HCT116 (cell line): ENCODE measurements at regions not wholly inside any gene's neighbourhood (a gene's known extent, or its start where the extent isn't known, plus 50 kb on each side); places are given as distances from the start of the nearest gene placed in this dataset.

Experiments
- ATAC-seq: fragments of 200-7000 bp; cut with Tn5 transposase; 2 replicates; pipeline ENCODE4 v1.9.1; 2020; ENCODE audit warnings: mild to moderate bottlenecking, moderate library complexity
- BruUV-seq: library from RNA; stranded (reverse); fragments of 400-500 nt; replicated peaks from 2 replicates; lab custom pipeline; 2021; lab: Mats Ljungman, UMichigan
- CTCF ChIA-PET: fragments of 300-600 bp; sonication (Branson Sonifier 250); formaldehyde crosslinking; loops from one replicate; lab custom pipeline; 2021; ENCODE audit warnings: antibody characterized with exemption; lab: Charles Lee
- POLR2A ChIA-PET: fragments of 300-600, 350-600 bp; sonication (Branson Sonifier 250); formaldehyde crosslinking; loops from one replicate; lab custom pipeline; 2021; ENCODE audit warnings: antibody characterized with exemption; lab: Charles Lee
- RAD21 ChIA-PET, 2 experiments: fragments of 300-600 bp; sonication (Branson Sonifier 250); formaldehyde crosslinking; loops; one replicate each; lab custom pipeline; 2023; ENCODE audit warnings: low total read pairs in 2 of 2; ENCODE audit not compliant: uncharacterized antibody in 2 of 2, unreplicated experiment in 2 of 2, low non-redundant PET in 1 of 2; lab: Charles Lee
- DNase-seq: peaks from one replicate; pipeline ENCODE4 v3.0.0-alpha.2; 2010; ENCODE audit warnings: low read depth, low spot score
- H2AFZ ChIP-seq: fragments of 200-600 bp; shearing (Covaris generic), sonication (generic); 2 replicates; pipeline ENCODE4 v1.6.1; 2017; ENCODE audit warnings: low read depth, mixed run types, mixed read lengths, antibody characterized with exemption, low read length; ENCODE audit not compliant: poor library complexity, severe bottlenecking
- H3K27ac ChIP-seq: 2 replicates; pipeline ENCODE4 v1.5.1; 2012; ENCODE audit warnings: low read depth, low read length
- H3K27me3 ChIP-seq: fragments of 200-600 bp; sonication (generic); 2 replicates; pipeline ENCODE4 v1.6.1; 2016; ENCODE audit warnings: mixed run types, low read length, mixed read lengths; ENCODE audit not compliant: insufficient read depth
- H3K36me3 ChIP-seq, 2 experiments: fragments of 200-500 bp in 1 of 2; fragments of 200-600 bp in 1 of 2; sonication (Bioruptor generic) in 1 of 2; sonication (generic) in 1 of 2; 2 replicates each; pipeline versions ENCODE4 v1.5.1 to v1.6.1; 2014 to 2016; ENCODE audit warnings: low read length in 2 of 2, inconsistent platforms in 1 of 2, mixed read lengths in 1 of 2, mixed run types in 1 of 2; ENCODE audit not compliant: insufficient read depth in 2 of 2, control insufficient read depth in 1 of 2
- H3K4me1 ChIP-seq, 2 experiments: fragments of 200-600 bp in 1 of 2; sonication (generic) in 1 of 2; 2 replicates each; pipeline versions ENCODE4 v1.5.1 to v1.6.1; 2012 to 2017; ENCODE audit warnings: low read length in 2 of 2, inconsistent platforms in 1 of 2, mild to moderate bottlenecking in 1 of 2, mixed read lengths in 1 of 2, mixed run types in 1 of 2, moderate library complexity in 1 of 2; ENCODE audit not compliant: insufficient read depth in 2 of 2, control insufficient read depth in 1 of 2
- H3K4me2 ChIP-seq: fragments of 200-600 bp; sonication (generic); 2 replicates; pipeline ENCODE4 v1.6.1; 2017; ENCODE audit warnings: mixed run types, low read length, mixed read lengths
- H3K4me3 ChIP-seq, 2 experiments: fragments of 200-600 bp in 1 of 2; sonication (generic) in 1 of 2; replicated peaks in 1 of 2; 2 replicates each; pipeline ENCODE4 v1.5.1; 2011 to 2016; ENCODE audit warnings: low read length in 2 of 2, control low read depth in 1 of 2, low read depth in 1 of 2, mild to moderate bottlenecking in 1 of 2, mixed read lengths in 1 of 2, mixed run types in 1 of 2
- H3K79me2 ChIP-seq: fragments of 200-600 bp; sonication (generic); 2 replicates; pipeline ENCODE4 v1.6.1; 2017; ENCODE audit warnings: mild to moderate bottlenecking, mixed run types, low read length, moderate library complexity, mixed read lengths; ENCODE audit not compliant: insufficient read depth
- H3K9ac ChIP-seq: fragments of 200-600 bp; sonication (generic); 2 replicates; pipeline ENCODE4 v1.6.1; 2016; ENCODE audit warnings: low read length, mixed read lengths
- H3K9me2 ChIP-seq: fragments of 200-600 bp; sonication (generic), shearing (Covaris generic); 2 replicates; pipeline ENCODE4 v1.6.1; 2017; ENCODE audit warnings: mixed run types, mild to moderate bottlenecking, moderate library complexity; ENCODE audit not compliant: insufficient read depth
- H3K9me3 ChIP-seq, 2 experiments: fragments of 200-500 bp in 1 of 2; fragments of 200-600 bp in 1 of 2; sonication (Bioruptor generic) in 1 of 2; sonication (generic) in 1 of 2; 2 replicates each; pipeline ENCODE4 v1.6.1; 2014 to 2017; ENCODE audit warnings: low read length in 2 of 2, mixed read lengths in 2 of 2, inconsistent platforms in 1 of 2, low read depth in 1 of 2, mild to moderate bottlenecking in 1 of 2, mixed run types in 1 of 2, moderate library complexity in 1 of 2; ENCODE audit not compliant: control insufficient read depth in 1 of 2, insufficient read depth in 1 of 2
- H4K20me1 ChIP-seq: fragments of 200-600 bp; sonication (generic), shearing (Covaris generic); 2 replicates; pipeline ENCODE4 v1.6.1; 2017; ENCODE audit warnings: mixed run types, mild to moderate bottlenecking, moderate library complexity; ENCODE audit not compliant: insufficient read depth
- CEBPB ChIP-seq: IDR thresholded peaks from 2 replicates; pipeline ENCODE4 v1.6.1; 2012; ENCODE audit warnings: low read depth
- ELF1 ChIP-seq: IDR thresholded peaks from 2 replicates; pipeline ENCODE4 v1.6.1; 2012; ENCODE audit warnings: low read depth, borderline replicate concordance
- FOSL1 ChIP-seq: IDR thresholded peaks from 2 replicates; pipeline ENCODE4 v1.6.1; 2012; ENCODE audit warnings: low read depth
- MAX ChIP-seq: IDR thresholded peaks from 2 replicates; pipeline ENCODE4 v1.6.1; 2012
- RAD21 ChIP-seq: IDR thresholded peaks from 2 replicates; pipeline ENCODE4 v1.6.1; 2012; ENCODE audit warnings: low read depth, mild to moderate bottlenecking
- SRF ChIP-seq: IDR thresholded peaks from 2 replicates; pipeline ENCODE4 v1.6.1; 2012; ENCODE audit warnings: low read depth
- TCF7L2 ChIP-seq: IDR thresholded peaks from 2 replicates; pipeline ENCODE4 v1.7.0; 2011; ENCODE audit warnings: borderline replicate concordance, inconsistent platforms; ENCODE audit not compliant: insufficient read depth, insufficient read length; ENCODE audit errors: extremely low read depth
- ZBTB33 ChIP-seq: IDR thresholded peaks from 2 replicates; pipeline ENCODE4 v1.6.1; 2011; ENCODE audit warnings: mild to moderate bottlenecking, low read length, moderate library complexity; ENCODE audit not compliant: insufficient replicate concordance; ENCODE audit errors: extremely low read depth
- ZNF274 ChIP-seq: fragments of 200-500 bp; sonication (Bioruptor generic); IDR thresholded peaks from 2 replicates; pipeline ENCODE4 v1.6.1; 2014; ENCODE audit warnings: mild to moderate bottlenecking, low read depth, low read length, inconsistent platforms
- intact Hi-C: fragments of 100-400 bp; cut with micrococcal nuclease; formaldehyde crosslinking; loops from 2 replicates; pipeline ENCODE4 v1.10.0; 2022
- TF ChIP-seq, protein P1 (sequence below), 3 experiments: fragments of 200-600 bp in 1 of 3; sonication (generic) in 1 of 3; IDR thresholded peaks in 2 of 3; conservative IDR thresholded peaks in 1 of 3; 2 replicates each; pipeline ENCODE4 v1.5.1; 2012 to 2017; ENCODE audit warnings: low read depth in 2 of 3, low read length in 2 of 3, antibody characterized with exemption in 1 of 3, borderline replicate concordance in 1 of 3, control low read depth in 1 of 3, mild to moderate bottlenecking in 1 of 3, mixed read lengths in 1 of 3, mixed run types in 1 of 3, moderate library complexity in 1 of 3; ENCODE audit not compliant: insufficient read depth in 1 of 3

GRCh38 chr2:45182667-45183295 lies 173.5 kb upstream of the SIX2 start:
- intact Hi-C loops, result no loop called here
- no TSS peak for BruUV-seq
- Histone ChIP-seq H2AFZ (no peak overlapping the region), H3K4me2 (no peak overlapping the region), H3K36me3 (no peaks in the 10 kb centered on the region), H3K9me3 (no peaks in the 10 kb centered on the region), H3K79me2 (no peaks in the 10 kb centered on the region)
- POLR2A ChIA-PET, result no interaction called here
- CTCF ChIA-PET, result interaction anchor here (1.0 kb wide), 1 partner anchor 9 kb away, joined by 3 read pairs; no protein-coding TSS in a partner anchor
- TF ChIP-seq MAX (no peak), RAD21 (no peak), CEBPB (no peak), FOSL1 (no peak), SRF (no peak), ZBTB33 (no peak), TCF7L2 (no peak), ELF1 (no peak), ZNF274 (no peak)
- TF ChIP-seq, protein P1, sequence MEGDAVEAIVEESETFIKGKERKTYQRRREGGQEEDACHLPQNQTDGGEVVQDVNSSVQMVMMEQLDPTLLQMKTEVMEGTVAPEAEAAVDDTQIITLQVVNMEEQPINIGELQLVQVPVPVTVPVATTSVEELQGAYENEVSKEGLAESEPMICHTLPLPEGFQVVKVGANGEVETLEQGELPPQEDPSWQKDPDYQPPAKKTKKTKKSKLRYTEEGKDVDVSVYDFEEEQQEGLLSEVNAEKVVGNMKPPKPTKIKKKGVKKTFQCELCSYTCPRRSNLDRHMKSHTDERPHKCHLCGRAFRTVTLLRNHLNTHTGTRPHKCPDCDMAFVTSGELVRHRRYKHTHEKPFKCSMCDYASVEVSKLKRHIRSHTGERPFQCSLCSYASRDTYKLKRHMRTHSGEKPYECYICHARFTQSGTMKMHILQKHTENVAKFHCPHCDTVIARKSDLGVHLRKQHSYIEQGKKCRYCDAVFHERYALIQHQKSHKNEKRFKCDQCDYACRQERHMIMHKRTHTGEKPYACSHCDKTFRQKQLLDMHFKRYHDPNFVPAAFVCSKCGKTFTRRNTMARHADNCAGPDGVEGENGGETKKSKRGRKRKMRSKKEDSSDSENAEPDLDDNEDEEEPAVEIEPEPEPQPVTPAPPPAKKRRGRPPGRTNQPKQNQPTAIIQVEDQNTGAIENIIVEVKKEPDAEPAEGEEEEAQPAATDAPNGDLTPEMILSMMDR (IDR thresholded peaks at IDR 0.05 in 2 of 3, conservative IDR thresholded peaks at IDR 0.05 in 1 of 3; ENCODE audit: borderline replicate concordance in 1 of 3, insufficient read depth in 1 of 3, low read depth in 2 of 3, low read length in 2 of 3), result no peak
- TF ChIP-seq, all 23 proteins: peak for 0
- Histone ChIP-seq H3K9me2 (no peaks in the 10 kb centered on the region), H3K27ac (no peak overlapping the region), H3K9ac (no peak overlapping the region), H3K4me1 (peaks cover 0 to 21% of the 10 kb centered on the region in 2 experiments; a peak in 2 of 4 replicates), H4K20me1 (no peaks in the 10 kb centered on the region), H3K27me3 (no peaks in the 10 kb centered on the region), H3K4me3 (no peak overlapping the region)
- no peak for ATAC-seq
- RAD21 ChIA-PET, result no interaction called here
- DNase-seq, result no peak
